ENCODE measurements at regions not wholly inside any gene's neighbourhood (a gene's known extent, or its start where the extent isn't known, plus 50 kb on each side); places are given as distances from the start of the nearest gene placed in this dataset.

- DNase-seq = no peak
These were observed 282.0 kb upstream of the RND3 start for GRCh38 chr2:150769421-150769820.

GRCh38 chr2:150767991-150768746 is 280.7 kb upstream of the RND3 start:
- DNase-seq = no peak

DNA sequence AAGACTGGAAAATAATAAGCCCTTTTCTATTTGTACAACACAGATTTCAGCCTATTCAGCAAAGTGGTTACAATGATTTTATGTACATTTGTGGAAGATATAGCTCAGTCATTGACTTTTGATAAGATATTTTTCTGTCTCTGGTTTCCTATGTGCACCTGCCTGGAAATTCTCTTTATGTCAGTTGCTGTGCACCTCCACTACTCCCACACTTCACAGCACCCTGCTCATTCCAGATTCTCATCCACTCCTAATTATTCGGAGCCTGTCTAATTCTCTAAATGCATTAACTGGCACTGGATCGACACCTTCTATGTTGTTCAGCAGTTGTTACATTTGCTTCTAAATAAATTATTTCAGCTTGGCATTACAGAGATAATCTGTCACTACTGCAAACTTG is 275.1 kb upstream of the RND3 start:
- no peak for DNase-seq

DNA sequence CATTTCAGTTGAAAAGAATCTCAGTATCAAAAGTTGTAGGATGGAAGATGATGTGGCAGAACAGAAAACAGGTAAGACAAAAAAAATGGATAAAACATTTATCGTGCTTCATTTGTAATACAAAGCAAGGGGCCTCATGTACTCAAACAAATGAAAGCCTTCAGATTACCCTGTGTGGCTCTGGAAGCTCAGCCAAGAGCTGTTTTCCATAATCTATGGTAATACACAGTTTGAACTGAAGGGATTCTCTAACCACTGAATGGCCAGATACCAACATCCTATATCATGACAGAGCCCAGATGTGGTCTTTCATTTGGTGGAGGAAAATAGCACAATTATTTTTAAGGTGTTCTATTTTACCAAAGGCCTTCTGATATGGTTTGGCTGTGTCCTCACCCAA is 272.1 kb upstream of the RND3 start:
- no peak for DNase-seq

DNA sequence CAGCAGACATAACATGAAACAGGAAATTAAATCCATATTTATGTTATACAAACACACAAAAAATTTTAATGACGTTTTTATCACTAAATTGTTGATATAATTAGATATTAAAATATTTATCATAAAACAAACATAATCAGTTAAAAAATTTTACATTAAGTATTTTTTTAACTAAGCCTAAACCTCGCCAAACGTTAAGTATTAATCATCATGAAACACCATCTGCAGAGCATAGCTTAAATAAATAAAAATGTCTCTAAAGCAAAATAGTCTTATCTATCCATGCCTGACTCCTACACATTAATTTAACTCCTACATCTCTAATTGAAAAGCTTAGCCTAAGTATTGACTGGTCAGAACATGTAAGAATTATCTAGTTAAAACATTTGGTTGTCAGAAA is 271.6 kb upstream of the RND3 start:
- no peak for DNase-seq

- no peak for DNase-seq
These were observed 264.8 kb upstream of the RND3 start for GRCh38 chr2:150752229-150752628.

GRCh38 chr2:150750720-150751119 is 263.3 kb upstream of the RND3 start:
- DNase-seq = no peak

DNA sequence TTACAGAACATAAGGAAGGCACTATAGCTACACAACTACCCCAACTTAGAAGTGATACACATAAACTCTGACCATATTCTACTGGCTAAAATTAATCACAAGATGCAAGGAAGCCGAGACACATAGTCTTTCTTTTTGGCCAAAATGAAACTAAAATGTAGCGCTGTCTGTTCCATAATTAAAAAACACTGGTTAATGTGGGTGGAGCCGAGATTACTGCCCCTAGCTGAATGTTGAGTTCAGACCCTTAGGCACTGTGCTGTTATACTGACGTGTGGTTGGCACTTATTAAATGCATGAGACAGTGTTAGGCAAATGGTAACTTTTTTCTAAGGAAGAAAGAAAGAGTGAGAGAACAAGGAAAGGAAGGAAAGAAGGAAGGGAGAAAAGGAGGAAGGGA is 254.6 kb upstream of the RND3 start:
- DNase-seq = no peak

DNA sequence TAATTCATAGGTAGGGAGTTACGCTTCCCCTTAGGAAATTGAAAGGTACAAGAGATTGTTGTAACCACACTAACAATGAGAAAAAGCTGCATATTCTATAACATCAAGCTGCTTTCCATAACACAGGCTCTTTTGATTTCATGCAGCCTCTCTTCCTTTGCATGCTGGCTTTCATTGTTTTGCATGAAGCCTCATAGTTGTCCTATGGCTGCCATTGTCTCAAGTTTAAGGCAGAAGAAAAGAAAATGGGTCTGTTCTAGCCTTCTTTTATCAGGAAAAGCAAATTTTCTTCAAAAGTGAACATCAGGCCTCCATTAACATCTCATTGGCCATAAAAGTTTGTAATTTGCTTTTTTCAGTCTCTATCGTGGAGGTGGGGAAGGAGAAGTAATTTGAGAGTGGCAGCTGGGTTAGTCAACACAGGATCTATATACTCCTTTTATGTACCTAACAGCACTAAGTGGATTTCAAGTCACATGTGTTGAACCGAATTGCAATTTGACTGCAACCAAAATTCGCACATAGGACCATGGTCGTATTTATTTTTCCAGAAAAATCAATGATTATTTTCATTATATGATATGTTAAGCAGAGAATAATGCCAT is 248.5 kb upstream of the RND3 start:
- no peak for DNase-seq

- no peak for DNase-seq
These were observed 245.7 kb upstream of the RND3 start for GRCh38 chr2:150733051-150733618.

GRCh38 chr2:150732491-150732890 is 245.0 kb upstream of the RND3 start:
- no peak for DNase-seq

GRCh38 chr2:150732064-150732463 is 244.6 kb upstream of the RND3 start:
- DNase-seq = no peak

DNA sequence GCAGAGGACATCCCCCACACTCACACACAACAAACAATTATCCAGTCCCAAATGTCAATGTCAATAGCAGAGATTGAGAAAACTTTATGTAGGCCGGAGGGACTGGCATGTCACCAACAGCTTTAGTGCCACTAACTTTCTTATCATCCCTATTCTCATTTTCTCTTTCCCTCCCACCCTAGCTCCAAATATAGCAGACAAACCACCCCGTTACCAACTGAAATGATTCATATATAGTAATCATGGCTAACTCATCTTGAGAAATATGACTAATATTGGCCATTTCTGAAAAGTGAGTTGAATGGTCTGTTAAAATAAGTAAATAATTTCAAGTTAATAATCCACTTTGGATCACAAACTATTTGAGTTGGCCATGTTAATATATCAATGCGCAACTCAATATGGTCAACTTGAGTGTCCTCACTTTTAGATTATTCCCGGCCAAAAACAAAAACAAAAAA is 242.1 kb upstream of the RND3 start:
- DNase-seq = no peak

DNA sequence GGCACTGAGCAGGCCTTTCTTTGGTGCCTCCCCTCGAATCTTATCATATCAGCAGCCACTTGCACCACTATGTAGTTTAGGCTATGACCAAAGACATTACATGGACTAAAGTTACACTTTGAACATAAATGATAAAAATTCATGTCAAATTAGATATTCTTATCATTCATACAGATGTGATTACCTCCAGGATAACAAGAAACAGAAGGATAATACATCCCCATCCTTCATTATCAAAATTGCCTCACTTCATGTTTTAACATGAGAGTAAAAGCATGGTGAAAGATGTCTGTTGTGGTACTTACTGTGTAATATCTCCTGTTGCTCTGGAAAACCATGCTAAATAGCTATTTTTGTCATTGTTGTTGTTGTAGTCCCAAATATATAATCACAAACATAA is 230.8 kb upstream of the RND3 start:
- no peak for DNase-seq

DNA sequence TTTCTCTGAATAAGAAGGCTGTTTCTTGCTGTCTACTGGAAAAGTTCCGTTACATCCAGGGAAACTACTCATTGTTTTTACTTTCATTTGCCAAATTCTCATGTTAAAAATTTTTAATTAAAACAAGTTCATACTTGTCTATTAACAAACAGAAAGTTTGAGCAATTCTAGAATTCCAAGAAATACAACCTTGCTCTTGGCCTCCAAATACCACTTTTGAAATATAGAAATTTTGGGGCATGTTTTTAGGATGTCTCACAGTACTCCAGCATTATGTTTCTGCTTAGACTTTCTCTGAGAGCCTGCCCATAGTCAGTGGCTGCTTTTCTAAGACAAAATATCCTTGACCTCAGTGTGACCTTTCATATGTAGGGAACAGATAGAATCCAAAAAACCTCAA is 228.7 kb upstream of the RND3 start:
- no peak for DNase-seq

DNA sequence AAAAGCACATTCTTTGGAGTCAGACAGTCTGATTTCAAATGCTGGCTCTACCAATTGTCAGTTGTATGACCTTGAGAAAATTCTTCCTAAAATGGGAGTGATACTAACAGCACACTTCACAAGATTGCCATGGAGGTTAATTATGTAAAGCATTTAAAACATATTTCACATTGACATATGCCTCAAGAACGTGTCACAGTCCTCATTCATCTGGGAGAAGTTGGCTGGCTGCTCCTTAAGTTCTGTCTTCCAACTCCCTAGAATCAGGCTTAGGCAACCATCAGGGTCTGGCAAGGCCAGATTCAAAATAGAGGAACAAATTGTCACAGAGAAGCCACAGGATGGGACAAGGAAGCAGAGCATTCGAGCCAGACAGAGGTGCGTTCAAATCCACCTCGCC is 228.0 kb upstream of the RND3 start:
- DNase-seq = no peak

DNA sequence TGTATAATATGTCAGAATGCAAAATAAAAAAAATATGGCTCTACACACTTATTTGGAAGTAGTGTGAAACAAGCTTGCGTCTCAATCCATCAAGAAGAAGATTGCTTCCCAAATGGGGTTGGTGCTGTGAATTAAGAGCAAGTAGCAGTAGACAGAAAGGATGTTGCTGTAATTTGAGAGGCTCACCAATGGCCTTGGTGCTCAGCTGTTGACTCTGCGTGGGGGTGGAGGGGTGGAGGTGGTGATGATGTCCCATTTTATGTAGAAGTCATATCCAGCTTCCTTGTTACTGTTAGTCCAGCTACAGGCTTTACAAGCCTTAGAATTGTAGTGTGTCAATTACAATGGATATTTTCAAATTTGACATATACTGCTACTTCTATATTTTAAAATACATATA is 223.4 kb upstream of the RND3 start:
- no peak for DNase-seq

DNA sequence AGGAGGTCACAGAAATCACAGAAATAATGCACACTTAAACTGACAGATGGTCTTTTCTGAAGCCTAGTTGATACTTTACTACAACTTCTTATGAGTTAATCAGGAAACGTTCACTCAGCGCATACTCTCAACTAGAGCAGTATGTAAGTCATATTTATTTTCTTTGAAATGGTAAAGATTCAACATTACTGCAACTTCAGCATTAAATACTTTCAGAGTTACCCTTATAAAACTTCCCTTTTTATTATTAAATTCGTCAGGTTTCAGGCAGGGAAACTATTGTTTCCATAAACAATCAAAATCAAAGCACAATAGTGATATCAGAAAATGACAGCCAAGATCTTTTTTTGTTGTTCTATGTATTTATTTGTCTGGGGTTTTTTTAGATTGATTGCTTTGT is 222.6 kb upstream of the RND3 start:
- no peak for DNase-seq

GRCh38 chr2:150706561-150706960 is 219.1 kb upstream of the RND3 start:
- DNase-seq = no peak

- no peak for DNase-seq
These were observed 218.3 kb upstream of the RND3 start for GRCh38 chr2:150705767-150706166.

DNA sequence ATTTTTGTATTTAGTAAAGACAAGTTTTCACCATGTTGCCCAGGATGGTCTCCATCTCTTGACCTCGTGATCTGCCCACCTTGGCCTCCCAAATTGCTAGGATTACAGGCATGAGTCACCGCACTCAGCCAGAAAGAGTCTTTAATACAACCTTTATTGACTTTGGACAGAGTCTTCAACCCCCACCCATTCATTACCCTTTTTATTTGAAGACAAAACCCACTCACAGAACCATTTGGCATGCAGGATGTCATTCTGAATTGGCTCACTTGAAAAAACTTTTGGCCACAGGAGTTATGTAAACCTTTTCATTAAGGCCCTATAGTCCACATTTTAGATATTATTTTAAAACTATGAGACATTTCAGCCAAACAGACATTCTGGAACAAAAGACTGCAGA is 217.9 kb upstream of the RND3 start:
- no peak for DNase-seq

- no peak for DNase-seq
These were observed 215.3 kb upstream of the RND3 start for GRCh38 chr2:150702791-150703190.

DNA sequence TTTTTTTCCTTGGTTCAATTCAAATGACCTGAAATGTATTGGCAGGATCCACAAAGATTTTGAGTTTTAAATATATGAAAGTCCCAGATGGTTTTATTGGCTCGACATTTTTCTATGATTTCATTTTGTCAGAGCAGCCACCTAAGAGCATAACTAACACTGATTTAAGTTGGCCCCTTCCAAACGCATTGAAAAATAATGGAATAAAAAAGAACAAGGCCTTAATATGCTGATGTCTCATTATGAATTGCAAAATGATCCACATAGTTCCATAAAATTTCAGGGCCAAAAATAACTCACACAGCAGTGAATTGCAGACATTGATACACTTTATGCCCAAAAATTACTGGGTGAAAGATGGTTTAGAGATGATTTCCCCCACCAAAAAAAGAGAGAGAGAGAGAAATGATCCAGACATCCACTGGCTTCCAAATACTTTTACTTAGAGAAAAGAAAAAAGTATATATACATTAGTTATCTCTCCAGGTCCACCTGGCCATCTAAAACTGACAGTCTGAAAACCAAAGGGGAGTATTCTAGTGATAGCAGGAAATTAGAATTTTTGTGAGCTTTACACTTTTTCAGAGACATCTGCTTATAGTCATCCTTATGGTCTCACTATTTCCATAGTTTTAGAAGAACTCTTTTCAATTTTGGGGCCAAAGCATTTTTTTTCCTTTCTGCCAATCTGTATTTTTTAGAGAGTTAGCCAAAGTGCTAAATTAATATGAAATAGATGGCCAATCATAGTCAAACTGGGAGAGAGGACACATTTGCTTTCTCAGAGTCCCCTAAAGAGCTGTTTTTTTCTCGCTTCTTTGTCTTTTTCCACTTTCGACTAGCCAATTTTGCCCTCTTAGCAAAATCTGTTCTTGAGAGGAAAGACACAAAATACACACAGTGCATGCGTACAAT is 213.5 kb upstream of the RND3 start:
- no peak for DNase-seq

All from activated gamma-delta T cell (primary cell).